GM19452 (cell line): ENCODE measurements at regions not wholly inside any gene's neighbourhood (a gene's known extent, or its start where the extent isn't known, plus 50 kb on each side); places are given as distances from the start of the nearest gene placed in this dataset.
"Not testable (repeated sequence)": the region's sequence is repeated elsewhere in the genome, so short reads cannot be mapped to it uniquely, and the experiment has no call there.

Experiments
- ATAC-seq: cut with Tn5 transposase; IDR thresholded peaks from one replicate; pipeline ENCODE4 v1.9.1; 2021; ENCODE audit not compliant: unreplicated experiment

GRCh38 chr13:73190477-73190876 is 131.7 kb downstream of the KLF5 start:
- no peak for ATAC-seq

DNA sequence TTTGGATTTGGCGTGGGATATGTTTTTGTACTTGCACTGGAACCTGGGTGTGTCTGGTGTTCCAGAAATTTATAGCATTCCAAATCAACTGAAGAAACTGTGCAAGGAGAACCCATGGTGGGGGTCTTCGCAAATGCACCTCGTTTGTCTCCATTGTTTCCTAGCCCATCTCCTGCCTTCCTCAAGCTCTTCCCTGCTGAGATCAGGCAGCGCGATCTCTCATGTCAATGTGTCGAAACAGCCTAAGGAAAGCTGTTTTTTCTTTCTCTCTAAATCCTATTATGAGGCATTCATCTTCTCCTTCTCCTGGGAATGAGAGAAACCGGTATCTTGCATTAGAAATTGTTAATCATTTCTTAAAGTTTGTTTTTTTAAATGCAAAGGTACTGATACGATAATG is 131.0 kb downstream of the KLF5 start:
- ATAC-seq: no peak

DNA sequence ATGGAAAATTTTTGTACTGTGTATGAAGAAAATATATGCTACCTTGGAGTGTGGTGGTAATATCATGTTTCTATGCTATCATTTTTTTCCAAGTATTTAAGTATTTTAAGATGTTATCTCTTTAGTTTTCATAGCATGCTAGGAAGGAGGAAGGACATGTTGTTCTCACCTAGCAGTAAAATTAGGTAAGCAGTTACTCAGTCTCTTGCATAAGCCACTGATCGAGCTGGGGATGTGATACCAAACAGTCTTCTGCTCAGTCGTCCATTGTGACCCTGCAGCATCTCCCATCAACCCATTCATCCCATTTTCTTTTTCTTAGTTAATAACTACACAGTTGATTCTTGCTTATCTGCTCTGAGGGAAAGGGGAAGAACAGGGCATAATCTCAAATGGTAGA is 130.6 kb downstream of the KLF5 start:
- no peak for ATAC-seq

DNA sequence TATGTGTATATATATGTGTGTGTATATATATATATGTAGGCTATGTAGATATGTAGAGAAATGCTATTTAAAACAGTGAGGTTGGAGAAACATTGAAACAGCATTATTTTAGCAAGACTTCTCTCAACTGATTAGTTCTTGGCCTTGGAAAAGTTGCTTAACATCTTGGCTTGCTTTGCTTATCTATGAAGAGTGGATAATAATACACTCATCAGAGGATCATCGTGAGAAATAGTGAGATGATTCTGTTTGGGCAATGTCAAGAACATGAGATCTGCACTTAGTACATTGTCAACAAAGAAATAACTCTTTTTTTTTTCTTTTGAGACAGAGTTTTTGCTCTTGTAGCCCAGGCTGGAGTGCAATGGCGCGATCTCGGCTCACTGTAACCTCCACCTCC is 128.3 kb downstream of the KLF5 start:
- ATAC-seq: no peak

DNA sequence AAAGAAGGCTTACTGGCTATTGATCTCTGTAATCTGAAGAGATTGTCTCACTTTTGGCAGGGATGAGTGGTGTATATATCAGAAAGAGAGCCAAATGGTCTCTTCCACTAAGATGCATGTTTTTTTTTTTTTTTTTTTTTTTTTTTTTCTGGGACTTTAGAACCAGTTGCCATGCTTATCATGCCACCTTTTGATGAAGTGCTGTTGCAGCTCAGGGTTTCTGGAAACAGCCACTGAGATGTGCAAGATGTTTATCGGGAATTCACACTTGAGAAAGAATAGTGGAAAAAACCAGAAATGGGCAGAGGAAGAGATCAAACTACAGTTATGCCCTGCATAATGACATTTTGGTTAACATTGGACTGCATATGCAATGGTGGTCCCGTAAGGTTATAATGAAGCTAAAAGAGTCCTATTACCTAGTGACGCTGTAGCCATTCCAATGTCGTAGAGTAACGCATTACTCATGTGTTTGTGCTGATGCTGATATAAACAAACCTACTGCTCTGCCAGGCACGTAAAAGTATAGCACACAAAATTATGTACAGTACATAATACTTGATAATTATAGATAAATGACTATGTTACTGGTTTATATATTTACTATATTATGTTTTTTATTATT is 121.0 kb downstream of the KLF5 start:
- no peak for ATAC-seq

DNA sequence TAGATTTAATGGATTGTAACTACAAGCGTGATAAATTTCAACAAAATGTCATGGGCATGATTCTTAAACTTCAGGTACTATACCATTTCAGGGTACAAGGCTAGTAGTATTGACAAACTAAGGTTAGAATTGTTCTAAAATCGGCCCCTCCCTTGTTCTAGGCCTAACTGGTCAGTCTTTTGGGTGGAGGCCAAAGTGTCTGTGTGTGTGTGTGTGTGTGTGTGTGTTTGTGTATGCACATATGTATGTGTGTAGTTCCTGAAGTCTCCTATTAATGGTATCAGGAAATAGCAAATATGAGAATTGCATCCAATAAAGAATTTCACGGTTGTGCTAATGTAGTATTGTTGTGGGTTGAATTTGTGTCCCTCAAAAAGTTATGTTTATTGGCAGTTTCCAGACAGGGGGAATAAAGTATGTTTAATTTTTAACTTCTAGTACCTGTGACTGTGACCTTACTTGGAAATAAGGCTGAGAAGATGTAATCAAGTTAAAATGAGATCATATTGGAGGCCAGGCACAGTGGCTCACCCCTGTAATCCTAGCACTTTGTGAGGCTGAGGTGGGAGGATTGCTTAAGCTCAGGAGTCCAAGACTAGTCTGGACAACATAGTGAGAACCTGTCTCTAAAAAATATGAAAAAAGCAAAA is 119.2 kb downstream of the KLF5 start:
- ATAC-seq: no peak

DNA sequence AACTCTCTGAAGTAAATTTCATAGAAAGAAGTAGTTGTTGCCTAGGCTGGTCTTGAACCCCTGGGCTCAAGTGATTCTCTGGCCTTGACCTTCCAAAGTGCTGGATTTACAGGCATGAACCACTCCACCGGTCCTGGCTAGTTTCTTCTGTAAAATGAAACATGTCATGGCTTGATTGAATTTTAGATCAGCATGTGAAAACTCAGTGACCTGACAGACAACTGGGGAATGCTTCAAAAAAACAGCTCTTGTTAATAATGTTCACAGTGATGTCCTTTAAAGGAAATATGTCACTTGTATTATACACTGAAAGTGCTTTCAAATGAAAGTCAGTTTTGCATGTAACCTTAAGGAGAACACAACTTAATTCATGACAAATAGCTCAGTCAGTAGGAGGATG is 118.2 kb downstream of the KLF5 start:
- no peak for ATAC-seq

DNA sequence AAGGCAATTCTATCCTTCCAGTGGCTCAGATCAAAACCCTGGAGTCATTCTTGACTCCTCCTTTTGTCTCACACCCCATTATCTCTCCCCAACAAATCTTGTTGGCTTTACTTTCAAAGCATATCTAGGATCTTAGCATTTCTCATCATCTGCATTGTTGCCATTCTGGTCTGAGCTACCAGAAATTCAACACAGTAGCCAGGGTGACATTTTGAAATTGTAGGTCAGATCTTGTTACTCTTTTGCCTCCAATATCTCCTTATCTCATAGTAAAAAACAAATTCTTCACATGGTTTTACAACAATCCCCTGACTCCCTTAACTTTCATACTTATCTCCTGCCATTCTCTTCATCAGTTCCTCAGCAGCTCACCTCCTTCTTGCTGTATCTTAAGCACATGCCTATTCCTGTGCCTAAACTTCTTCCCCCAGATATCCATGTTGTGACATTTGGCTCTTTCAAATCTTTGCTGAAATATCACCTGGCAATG is 115.8 kb downstream of the KLF5 start:
- no peak for ATAC-seq

DNA sequence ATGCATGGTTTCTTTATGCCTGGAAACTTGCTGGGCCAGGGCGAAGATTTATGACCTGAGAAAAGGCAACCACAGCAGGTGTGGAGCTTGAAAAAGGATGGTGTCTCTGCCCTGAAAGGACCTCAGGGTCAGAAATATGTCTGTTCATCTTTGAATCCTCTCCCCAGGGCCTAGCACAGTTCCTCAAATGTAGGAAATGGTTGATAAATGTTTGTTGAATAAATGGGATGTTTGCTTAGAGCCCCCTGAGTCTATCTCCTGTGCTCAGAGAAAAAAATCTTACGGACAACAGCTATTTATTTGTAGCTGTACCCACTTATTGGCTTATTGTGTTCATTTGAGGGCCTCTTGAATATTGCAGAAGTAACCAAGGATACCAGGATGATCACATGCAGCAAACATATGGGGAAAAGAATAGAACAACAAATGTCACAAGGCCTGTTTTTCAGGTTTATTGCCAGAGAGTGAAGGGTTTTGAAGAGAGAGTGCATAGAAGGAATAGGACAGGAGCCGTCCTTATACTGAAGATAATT is 114.5 kb downstream of the KLF5 start:
- no peak for ATAC-seq

DNA sequence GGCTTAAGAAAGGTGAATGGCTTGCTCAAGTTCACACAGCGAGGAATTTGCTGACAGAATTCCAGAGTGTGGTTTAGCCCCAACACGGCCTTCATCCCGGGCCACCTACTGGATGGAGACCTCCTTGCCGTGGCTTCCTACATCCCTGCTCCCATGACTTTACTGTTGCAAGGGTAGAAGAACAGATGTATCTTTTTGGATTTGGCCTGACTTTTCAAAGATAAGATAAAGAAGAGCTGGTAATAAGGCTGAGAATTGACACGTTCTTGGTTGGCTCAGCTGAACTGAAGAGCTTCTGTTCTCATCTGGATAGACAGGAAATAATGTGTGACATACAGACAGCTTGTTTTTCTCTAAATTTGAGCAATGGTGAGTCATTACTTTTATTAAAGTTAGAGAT is 113.1 kb downstream of the KLF5 start:
- no peak for ATAC-seq

GRCh38 chr13:73171271-73171682 is 112.5 kb downstream of the KLF5 start:
- no peak for ATAC-seq

GRCh38 chr13:73169971-73170370 is 111.2 kb downstream of the KLF5 start:
- ATAC-seq: no peak

DNA sequence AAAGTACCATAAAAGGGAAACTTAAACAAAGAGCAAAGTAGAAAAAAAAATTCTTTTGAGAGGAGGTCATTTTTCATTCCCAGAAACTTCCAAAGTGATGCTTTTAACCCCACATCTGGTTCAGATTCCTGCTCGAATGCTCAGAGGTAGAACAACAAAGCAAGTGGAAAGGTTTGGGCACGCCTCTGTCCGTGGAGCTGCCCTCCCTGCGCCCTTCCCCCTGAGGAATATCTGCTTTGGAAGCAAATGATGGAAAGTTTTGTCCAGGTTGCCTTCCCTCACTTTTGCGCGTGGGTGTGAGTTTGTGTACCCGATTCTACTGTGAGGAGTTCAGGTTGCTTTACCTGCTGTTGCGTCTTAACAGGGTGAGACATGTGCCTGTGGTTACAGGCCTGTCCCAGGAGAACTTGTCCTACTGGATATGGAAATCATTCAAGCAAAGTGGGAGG is 110.2 kb downstream of the KLF5 start:
- no peak for ATAC-seq

DNA sequence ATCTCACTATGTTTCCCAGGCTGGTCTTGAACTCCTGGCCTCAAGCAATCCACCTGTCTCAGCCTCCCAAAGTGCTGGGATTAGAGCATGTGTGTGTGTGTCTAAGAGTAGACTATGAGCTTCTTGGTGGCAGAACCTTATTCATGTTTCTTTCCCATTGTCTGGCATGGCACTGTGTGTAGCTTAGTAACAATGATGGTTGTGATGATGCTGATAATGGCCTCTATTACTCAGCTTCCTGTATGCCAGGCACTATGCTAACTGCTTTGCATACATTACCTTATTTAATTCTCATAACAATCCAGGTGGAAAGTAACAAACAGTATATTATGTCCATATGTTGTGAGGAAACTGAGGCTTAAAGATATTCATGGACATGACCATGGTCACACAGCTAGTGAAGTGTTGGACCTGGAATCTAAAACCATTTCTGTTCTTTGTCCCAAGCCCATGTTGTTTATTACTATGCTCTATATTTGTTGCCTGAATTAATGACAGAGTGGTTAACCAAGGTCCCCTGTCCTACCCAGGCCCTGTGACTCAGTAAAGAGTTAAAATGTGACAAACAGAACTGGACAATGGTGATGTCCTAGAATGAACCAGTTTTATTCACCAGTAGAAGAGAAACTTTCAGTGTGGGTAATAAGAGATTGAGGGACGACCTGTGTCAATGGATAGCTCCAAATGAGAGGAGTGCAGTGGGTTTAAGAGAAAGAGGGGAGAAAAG is 109.6 kb downstream of the KLF5 start:
- no peak for ATAC-seq

GRCh38 chr13:73167028-73167820 is 108.4 kb downstream of the KLF5 start:
- no peak for ATAC-seq

DNA sequence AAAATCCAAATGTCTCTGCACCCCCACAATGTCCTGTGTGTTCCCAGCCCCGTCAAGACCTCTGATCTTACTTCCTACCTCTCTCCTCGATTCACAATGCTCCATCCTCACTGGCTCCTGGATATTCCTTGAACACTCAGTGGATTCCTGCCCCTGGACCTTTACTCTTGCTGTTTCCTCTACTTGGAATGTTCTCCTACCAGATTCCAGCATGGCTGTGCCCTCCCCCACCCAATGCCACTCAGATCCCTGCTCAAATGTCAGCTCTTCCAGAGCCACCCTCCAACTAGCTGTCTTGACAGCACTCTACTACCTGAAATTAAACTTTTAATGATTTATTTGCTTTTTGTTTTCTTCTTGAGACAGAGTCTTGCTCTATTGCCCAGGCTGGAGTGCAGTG is 107.4 kb downstream of the KLF5 start:
- ATAC-seq: no peak

DNA sequence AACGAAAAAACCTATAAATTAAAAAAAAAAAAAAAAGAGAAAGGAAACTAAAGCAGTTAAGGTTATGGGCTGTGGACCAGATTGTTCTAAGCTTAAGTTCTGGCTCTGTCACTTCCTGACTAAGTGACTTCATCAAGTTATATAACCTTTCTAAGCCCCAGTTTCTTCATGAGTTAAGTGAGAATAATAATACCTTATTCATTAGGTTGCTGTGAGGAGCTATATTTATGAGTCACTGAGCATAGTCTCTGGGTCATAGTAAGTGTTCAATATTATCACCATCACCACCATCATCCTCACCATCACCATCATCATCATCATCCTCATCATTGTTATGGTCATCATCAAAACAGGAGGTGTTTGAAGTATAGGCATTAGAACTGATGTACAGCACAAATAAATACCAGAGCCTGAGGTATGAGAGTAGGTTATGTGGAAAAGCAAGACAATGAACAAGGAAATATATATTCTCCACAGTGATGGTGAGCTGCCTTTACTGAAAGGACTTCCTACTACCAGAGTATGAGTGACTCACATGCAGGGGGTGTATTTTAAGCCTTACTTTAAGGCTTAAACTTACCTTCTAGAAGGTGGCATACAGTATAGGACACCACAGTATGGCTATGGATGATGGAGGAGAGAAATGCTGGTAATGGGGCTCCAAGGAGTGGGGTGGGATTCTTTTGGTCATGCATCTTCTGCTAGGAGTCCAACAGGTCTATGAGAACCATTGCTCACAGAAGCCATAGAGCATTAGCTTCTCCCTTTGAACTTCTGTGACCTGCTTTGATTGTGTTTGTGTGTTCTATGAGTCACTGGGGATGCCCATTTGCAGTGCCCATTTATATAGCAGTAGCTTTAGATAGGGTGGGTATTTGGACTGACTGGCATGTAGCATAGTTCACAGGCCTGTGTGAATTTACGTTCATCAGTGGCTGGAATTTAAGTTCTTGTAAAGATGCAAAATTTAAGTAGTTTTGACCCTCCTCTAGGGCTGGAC is 104.4 kb downstream of the KLF5 start:
- ATAC-seq: no peak

DNA sequence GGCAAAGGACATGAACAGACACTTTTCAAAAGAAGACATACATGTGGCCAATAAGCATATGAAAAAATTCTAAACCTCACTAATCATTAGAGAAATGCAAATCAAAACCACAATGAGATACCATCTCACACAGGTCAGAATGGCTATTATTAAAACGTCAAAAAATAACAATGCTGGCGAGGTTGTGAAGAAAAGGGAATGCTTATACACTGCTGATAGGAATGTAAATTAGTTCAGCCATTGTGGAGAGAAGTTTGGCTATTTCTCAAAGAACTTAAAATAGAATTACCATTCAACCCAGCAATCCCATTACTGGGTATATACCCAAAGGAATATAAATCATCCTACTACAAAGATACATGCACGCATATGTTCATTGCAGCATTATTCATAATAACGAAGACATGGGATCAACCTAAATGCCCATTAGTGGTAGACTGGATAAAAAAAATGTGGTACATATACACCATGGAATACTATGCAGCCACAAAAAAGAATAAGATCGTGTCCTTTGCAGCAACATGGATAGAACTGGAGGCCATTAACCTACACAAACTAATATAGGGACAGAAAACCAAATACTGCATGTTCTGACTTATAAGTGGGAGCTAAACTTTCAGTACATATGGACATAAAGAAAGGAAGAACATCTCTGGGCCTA is 101.7 kb downstream of the KLF5 start:
- ATAC-seq: not testable (repeated sequence)

DNA sequence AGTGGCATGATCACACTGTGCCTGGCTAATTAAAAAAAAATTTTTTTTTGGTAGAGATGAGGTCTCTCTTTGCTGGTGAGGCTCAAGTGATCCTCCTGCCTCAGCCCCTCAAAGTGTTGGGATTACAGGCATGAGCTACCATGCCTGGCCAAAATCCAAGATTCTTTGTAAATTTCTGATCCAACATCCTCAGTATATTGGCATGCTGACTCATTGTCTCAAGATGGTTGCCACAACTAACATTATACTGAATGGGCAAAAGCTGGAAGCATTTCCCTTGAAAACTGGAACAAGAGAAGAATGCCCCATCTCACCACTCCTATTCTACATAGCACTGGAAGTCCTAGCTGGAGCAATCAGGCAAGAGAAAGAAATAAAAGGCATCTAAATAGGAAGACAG is 100.0 kb downstream of the KLF5 start:
- ATAC-seq: no peak
